GM19468 (cell line): ENCODE measurements at regions not wholly inside any gene's neighbourhood (a gene's known extent, or its start where the extent isn't known, plus 50 kb on each side); places are given as distances from the start of the nearest gene placed in this dataset.

ENCODE experiments used
- ATAC-seq: cut with Tn5 transposase; IDR thresholded peaks from one replicate; pipeline ENCODE4 v1.9.1; 2021; ENCODE audit warnings: mild to moderate bottlenecking, moderate library complexity, moderate number of reproducible peaks; ENCODE audit not compliant: unreplicated experiment; ENCODE audit errors: extremely low read depth

DNA sequence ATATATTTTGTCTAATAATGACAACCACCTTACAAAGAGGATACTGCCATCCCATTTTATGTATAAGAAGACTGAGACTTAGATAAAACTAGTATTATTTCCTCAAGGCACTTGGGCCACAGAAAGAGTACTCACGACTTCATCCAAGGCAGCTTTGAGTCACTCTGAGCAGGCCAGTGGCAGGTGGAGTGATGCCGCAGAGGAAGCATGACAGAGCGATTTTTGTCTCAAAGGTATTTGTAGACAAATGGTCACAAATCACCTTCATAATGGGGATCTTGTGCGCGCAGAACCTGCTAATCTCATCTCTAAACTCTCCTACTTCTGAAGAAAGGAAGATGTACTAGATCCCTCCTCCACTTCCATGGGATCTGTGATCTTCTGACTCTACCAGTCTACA lies 113.2 kb upstream of the NAMPT start:
- no peak for ATAC-seq

DNA sequence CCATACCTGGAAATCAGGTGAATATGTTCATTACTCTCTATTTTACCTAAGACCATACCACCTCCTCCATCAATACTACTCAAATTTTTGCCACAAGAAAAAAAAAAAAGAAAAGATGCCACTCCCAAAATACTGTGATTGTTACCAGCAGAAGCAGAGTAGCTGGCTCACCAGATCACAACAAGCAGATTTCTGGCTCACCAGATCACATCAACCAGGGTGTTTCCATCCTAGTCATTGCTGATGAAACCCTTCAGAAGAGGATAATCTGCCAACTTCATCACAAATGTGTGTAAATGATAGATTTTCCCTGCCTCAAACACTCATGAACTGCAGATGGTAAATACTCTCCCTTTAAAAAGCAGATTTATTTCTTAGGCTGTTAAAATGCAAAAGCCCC lies 109.7 kb upstream of the NAMPT start:
- ATAC-seq = no peak

DNA sequence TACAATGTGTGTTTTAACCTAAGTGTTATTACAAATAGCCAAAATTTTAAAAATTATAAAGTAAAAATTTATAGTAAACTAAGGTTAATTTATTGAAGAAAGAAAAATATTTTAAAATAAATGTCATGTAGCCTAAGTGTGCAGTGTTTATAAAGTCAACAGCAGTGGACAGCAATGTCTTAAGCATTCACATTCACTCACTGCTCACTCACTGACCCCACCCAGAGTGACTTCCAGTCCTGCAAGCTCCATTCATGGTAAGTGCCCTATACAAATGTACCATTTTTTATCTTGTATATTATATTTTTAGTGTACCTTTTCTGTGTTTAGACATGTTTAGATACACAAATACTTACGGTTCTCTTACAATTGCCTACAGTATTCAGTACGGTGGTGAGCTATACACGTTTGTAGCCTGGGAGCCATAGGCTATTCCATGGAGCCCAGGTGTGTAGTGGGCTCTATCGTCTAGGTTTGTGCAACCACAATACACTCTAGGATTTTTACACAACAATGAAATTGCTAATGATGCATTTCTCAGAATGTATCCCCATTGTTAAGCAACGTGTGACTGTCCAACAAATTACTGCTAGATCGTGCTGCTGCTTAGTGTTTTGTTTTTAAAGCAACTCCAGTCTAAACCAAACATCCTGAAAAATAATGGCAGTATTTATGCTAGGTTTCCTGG lies 108.9 kb upstream of the NAMPT start:
- ATAC-seq = no peak

DNA sequence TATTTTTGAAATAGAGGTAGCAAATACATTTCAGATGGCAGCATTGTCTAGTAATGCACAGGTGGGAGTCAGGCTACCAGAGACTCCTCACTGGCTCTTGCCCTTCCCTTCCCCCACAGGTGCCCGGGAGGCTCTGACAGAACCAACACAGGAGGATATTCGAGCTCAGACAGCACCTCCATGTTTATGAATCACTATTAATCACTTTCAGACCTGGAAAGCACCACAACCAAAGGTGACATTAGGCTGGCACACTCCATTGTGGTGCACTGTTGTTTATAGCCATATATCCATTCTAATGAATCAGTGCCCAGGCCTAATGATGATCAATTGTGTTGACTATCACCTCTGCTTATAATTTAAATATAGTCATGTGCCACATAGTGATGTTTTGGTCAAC lies 107.8 kb upstream of the NAMPT start:
- ATAC-seq = no peak

DNA sequence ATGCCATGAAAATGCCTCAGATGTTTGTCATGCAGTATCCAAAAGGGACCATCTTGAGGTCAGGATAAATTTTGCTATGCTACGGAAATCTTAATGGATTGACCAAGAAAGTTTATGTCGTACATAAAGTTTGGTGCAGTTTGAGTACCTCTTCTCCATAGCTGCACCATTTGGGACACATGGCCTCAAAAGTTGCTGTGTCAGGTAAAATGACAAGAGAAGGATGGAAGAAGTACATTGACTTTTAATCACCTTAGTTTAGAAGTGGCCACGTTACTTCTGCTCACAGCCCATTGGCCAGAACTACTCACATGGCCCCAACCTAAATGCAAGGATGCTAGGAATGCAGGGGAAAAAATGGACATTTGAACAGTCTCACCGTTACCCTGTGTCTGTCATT lies 107.4 kb upstream of the NAMPT start:
- ATAC-seq = no peak

DNA sequence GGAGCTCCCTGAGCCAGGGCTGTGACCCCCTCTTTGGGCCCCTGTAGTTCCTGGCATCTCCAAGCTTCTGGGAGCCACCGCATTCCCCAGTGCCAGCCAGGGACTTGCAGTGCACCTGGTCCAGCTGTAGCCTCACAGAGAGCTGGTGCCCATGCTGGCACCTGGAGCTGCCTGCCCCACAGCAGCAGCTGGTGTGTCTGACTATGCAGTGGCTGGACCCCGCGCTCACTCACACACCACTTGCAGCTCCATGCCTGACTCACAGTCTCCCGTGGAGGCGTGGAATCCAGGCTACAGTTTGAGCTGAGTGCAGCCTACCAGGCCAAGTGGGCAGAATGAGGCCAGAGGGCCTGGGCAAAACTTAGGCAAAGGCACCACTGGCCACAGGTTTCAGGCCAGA lies 102.2 kb upstream of the NAMPT start:
- no peak for ATAC-seq

DNA sequence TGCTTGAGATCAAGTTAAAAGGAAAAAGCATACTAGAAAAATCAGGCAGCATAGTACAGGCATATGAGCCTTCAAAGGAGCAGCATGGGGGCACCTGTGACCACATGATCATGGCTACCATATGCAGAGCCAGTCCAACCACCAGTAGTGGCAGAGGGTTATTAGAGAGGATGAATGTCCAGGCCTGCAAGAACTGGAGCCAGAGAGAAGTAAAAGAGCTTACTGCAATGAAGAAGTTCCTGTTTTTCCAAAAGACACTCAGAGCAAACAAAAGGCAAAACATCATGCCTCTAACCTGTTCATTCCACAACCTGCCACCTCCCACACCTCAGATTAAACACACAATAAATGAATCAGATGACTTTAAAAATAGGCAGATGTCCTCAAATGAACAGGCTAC lies 99.6 kb upstream of the NAMPT start:
- no peak for ATAC-seq

DNA sequence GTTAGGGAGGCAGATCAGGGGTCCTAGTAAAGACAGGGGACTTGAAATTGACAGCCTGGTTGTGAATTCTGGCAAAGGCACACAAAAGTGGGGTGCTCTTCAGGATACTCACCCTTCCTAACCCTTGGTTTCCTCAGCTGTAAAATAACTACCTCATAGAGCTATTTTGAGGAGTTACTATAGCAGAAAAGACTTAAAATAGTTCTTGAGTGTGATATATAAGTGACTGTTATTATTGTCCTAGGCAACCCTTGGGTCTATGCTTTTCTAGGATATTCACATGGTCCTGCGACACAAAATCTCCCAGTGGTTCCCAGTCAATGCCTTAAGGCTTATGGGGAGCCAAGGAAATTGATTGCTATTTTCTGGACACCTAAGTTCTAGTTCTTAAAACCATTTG lies 98.1 kb upstream of the NAMPT start:
- ATAC-seq = no peak

DNA sequence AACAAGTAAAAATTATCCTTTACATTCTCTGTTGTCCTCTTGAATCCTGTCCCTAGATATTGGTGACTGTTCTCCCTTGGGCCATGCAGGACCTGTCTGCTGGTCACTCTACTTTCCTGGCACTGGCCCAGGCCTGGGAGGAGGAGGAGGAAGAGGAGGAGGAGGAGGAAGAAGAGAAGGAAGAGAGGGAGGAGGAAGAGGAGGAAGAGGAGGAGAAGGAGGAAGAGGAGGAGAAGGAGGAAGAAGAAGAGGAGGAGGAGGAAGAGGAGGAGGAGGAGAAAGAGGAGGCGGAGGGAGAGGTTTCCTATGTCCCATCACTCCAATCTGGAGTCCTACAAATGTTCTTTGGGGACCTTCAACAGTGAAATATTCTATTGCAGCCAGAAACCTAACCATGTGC lies 97.3 kb upstream of the NAMPT start:
- ATAC-seq = no peak

DNA sequence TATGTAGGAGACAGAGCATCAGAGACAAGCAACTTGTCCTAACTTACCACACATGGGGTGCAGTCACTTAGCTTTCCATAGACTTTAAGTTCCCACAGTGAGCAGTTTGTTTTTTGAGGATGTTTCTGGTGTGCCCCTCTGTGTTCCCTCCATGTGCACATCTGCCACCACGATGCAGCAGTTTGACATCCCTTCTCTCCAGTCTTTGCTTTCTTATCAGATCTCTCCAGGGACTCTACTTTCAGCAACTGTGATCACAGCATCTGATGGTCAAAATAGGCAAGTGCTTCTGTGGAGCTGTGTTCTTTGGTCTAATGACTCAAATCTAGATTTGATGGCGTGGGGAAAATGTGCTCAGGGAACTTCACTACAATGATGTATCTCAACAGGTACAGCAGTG lies 96.5 kb upstream of the NAMPT start:
- no peak for ATAC-seq

DNA sequence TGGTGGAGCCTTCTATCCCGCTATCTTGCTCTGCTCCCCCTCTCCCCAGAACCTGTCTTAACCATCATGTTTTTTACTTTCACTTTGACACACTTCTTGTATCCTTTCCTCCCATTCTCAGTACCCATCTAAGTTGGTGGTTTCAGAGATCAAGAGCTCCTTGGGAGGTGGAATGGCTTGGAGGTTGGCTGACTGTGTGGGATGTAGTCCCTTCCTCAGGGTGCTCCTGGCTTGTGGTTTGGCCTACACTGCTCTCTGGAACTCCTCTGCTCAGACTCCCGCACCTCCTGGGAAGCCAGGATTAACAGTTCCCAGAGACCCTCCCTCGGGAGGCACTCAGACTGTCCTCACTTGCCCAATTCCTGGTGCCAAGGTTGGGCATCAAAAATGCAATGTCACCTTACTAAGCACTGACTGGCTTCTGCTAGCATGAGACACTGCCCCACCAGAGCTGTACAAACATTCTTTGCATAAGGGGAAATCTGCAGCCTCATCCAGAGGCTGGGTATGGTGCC lies 93.1 kb upstream of the NAMPT start:
- no peak for ATAC-seq

DNA sequence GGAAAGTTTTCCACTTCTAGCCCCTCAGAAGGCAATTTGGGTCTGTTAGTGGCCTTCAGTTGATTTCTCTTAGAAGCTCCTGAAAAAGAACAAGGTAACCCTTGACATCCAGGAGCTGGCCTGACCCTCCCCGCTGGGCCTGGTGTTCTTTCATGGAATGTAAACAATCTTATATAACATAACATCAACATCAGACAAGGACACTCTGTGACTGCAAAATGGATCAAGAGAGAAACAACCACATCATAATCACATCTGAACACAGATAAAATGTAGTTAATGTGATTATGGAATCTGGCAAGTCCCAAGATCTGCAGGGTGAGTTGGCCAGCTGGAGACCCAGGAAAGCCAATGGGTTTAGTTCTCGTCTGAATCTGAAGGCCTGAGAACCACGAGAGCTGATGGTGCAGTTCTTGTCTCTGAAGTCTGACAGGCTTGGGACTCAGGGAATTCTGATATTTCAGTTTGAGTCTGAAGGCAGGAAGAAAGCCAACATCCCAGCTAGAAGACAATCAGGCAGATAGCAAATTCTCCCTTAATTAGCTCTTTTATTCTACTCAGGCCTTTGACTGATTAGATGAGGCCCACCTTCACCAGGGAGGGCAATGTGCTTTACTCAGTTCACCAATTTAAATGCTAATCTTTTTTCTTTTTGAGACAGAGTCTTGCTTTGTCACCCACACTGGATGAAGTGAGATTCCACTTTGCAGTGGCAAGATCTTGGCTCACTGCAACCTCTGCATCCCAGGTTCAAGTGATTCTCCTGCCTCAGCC lies 91.4 kb upstream of the NAMPT start:
- ATAC-seq = no peak

DNA sequence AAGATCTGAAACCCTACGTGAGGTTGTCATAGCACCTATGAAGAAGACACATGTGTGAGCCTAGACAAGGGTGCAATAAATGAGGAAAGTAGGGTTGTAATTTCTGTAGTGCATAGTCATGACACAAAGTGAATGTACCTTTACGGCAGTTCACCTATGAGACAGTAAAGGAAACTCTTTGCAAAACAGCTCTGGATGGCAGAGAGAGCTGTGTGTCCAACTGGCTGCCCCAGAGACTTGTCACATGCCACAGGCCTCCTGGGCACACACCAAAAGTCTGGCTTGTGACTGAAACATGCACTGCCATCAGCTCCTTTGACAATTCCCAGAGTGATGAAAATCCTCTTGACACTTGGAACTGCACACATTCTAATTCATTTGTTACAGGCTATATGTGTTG lies 90.7 kb upstream of the NAMPT start:
- ATAC-seq = no peak

DNA sequence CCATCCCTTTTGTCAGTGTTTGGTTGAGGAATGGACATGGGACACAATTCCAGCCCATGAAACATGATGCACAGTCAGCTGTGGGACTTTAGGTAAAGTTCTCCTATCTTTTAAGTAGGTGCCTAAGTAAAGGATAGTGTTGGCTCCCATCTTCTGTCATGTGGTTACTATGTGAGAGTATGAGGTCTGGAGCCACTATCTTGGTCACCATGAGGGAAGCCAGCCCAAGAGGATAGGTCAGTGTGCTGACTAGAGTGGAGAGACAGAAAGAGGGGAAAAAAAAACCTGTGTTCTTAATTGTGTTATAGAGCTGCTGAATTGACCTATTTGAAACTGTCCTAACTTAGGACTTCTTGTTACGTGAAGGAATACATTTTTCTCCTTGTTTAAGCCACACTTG lies 89.7 kb upstream of the NAMPT start:
- ATAC-seq = no peak

DNA sequence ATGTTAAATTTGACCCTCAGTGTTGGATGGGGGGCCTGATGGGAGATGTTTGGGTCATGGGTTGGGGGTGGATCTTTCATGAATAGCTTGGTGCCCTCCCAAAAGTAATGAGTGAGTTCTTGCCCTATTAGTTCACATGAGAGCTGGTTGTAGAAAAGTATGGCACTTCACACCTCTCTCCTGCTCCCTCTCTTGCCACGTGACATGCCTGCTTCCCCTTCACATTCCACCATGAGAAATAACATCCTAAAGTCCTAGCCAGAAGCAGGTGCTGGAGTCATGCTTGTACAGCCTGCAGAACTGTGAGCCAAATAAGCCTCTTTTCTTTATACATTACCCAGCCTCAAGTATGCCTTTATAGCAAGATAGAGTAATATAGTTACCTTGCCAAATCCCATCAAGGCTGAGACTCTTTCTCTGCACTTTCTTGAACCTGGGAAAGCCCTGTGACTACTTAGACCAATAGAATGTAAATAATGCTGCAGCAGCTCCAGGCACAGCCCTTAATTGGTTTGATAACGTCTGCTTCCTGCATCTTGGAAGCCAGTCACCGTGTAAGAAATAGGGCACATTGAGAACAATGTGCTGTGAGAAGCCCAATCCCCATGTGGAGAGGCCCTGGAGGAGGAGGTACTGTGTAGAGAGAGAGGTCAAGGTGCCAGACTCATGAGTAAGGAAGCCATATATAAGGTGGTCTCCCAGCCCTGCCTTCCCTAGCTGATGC lies 88.0 kb upstream of the NAMPT start:
- ATAC-seq = no peak

DNA sequence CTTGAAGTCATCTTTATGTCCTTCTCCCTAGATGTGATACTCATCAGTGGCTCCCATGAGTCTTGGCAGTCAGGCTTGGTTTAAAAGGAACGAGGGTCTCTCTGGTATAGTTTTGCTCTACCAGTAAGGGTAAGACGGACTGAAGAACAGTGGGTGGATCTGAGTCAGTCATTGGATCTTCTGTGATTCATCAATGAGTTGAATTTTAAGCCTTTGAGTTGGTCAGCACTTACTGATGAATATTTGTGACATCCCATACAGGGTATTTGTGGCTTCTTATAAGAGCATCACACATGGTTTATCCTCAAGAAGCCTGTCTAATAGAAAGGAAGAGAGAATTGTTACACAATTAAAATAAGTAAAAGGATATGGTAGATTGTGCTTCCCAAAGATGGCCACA lies 87.3 kb upstream of the NAMPT start:
- ATAC-seq = no peak

DNA sequence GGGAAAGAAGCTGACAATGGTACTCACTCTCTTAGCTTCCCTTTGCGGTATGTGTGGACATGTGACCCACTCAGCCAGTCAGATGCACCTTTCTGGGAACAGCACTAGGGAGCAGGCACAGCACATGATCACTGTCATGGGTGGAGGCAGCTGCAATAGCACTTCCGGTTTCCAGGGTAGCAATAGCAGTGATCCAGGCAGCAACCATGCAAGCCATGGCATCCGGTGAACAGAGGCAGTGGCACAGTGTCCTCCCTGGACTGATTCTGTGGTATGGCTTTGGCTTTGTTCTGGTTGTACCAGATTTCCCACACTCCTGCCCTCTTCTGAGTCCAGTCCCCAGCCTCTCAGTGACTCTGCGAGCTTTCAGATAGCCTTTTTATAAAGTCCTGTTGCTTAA lies 86.8 kb upstream of the NAMPT start:
- no peak for ATAC-seq

DNA sequence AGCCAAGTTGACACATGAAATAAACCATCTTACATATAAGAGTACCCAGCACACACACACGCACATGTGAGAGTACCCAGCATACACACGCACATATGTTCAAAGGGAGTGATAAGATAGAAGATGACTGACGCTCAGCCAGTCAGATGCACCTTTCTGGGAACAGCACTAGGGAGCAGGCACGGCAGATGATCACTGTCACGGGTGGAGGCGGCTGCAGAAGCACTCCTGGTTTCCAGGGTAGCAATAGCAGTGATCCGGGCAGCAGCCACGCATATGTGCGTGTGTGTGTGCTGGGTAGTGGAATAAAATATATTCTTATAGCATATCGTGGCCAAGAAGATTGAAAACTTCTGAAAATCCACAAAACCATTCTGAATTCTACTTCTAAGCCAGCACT lies 85.8 kb upstream of the NAMPT start:
- no peak for ATAC-seq

DNA sequence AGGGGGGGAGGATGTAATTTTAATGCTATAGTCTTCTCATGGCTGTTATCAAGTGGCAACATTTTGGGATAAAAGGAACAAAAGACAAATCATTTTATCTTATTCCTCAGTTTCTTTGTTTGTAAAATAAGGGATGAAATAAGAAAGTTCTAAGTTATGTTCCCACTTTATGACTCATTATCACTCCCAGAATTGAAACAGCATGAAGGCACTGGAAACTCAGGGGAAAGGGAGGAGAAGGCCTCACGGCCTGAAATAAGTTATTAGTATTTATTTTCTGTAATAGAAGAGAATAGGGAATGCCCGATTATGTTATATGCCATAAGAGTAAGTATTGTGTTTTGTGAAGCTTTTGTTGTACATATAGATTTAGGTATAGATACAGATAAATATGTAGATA lies 85.0 kb upstream of the NAMPT start:
- ATAC-seq = no peak

DNA sequence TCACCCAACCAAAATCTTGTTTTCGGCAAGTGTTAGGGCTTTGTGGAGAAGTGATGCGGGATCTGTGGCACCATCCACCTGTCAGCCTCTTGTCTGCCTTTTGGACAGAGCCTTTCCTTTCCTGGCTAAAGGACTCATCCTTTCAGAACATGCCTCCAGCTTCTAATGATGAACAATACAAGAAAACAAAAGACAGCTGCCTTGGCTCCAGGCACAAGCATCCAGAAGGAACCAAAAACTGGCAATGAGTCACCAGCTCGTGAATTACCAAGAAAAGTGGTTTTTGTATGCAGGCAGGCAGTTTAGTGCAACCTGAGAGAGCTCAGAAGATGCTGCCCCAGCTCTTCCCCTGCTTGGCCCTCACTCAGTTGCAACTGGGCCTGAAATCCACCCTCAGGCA lies 84.6 kb upstream of the NAMPT start:
- no peak for ATAC-seq

DNA sequence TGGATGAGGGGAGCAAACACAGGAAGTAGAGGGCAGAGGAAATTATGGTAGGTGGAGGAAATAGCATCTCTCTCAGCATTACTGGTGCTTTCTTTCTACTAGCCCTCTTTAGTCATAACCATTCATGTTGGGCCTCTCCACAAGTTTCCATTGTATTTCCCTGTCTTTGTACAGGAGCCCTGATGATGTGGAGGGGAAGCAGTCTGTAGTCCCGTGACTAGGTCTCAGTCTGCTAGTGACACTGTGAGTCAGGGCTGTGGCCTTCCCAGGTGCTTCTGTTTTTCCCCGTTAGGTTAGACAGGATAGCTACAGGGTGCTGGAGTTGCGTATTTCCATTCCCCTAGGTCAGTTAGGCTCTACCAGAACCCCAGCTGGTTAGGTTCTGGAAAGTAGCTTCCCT lies 82.9 kb upstream of the NAMPT start:
- ATAC-seq = no peak
